ENCODE measurements at regions not wholly inside any gene's neighbourhood (a gene's known extent, or its start where the extent isn't known, plus 50 kb on each side); places are given as distances from the start of the nearest gene placed in this dataset.

GRCh38 chr4:94039226-94039625 is 168.4 kb upstream of the SMARCAD1 start:
- no peak for TF ChIP-seq CTCF (IDR thresholded peaks at IDR 0.05; ENCODE audit: poor library complexity, severe bottlenecking)
- TF ChIP-seq POLR2AphosphoS5 (IDR thresholded peaks at IDR 0.05) = no peak
- no peak for TF ChIP-seq EZH2 (IDR thresholded peaks at IDR 0.05; ENCODE audit: borderline replicate concordance, insufficient read depth, low read length, poor library complexity, severe bottlenecking)
- TF ChIP-seq EP300 (conservative IDR thresholded peaks at IDR 0.05; ENCODE audit: poor library complexity, severe bottlenecking) = no peak
- no peak for TF ChIP-seq RAD21 (conservative IDR thresholded peaks at IDR 0.05)

Data from neural cell (in vitro differentiated cells).